HFF-Myc (cell line): ENCODE measurements at regions not wholly inside any gene's neighbourhood (a gene's known extent, or its start where the extent isn't known, plus 50 kb on each side); places are given as distances from the start of the nearest gene placed in this dataset.
"Not testable (repeated sequence)": the region's sequence is repeated elsewhere in the genome, so short reads cannot be mapped to it uniquely, and the experiment has no call there.

Source experiments
- DNase-seq: peaks from one replicate; pipeline ENCODE4 v3.0.0-alpha.2; 2011; ENCODE audit warnings: low read depth; ENCODE audit errors: extremely low read depth
- H3K4me3 ChIP-seq: replicated peaks from 2 replicates; pipeline ENCODE4 v1.5.1; 2011; ENCODE audit warnings: low read depth, mild to moderate bottlenecking, control low read depth, low read length
- CTCF ChIP-seq: IDR thresholded peaks from 2 replicates; pipeline ENCODE4 v1.5.1; 2012; ENCODE audit warnings: mild to moderate bottlenecking, low read depth, low read length, control low read depth; ENCODE audit errors: missing control alignments

GRCh38 chr12:25615119-25615518 is 62.0 kb upstream of the LMNTD1 start:
- peak; percentile 94 for DNase-seq

GRCh38 chr12:25616286-25616685 is 63.2 kb upstream of the LMNTD1 start:
- TF ChIP-seq CTCF = no peak

More at GRCh38 chr12:25615119-25615518, 62.0 kb upstream of the LMNTD1 start:
- no peak overlapping the region for H3K4me3 ChIP-seq
- TF ChIP-seq CTCF = no peak

GRCh38 chr12:25617991-25618390 is 64.9 kb upstream of the LMNTD1 start:
- DNase-seq = no peak
- TF ChIP-seq CTCF = no peak
- H3K4me3 ChIP-seq = no peak overlapping the region

More at GRCh38 chr12:25616286-25616685, 63.2 kb upstream of the LMNTD1 start:
- H3K4me3 ChIP-seq = no peak overlapping the region
- no peak for DNase-seq

GRCh38 chr12:25623816-25624215 is 70.7 kb upstream of the LMNTD1 start:
- no peak overlapping the region for H3K4me3 ChIP-seq
- TF ChIP-seq CTCF = no peak
- DNase-seq = no peak

- DNase-seq = no peak
- TF ChIP-seq CTCF = no peak
- H3K4me3 ChIP-seq = no peak overlapping the region
Observed at GRCh38 chr12:25625146-25625545, 72.1 kb upstream of the LMNTD1 start.

GRCh38 chr12:25629341-25629740 is 76.3 kb upstream of the LMNTD1 start:
- DNase-seq = no peak
- no peak for TF ChIP-seq CTCF
- H3K4me3 ChIP-seq = no peak overlapping the region

- not testable (repeated sequence) for DNase-seq
Observed at GRCh38 chr12:25630735-25631515, 77.8 kb upstream of the LMNTD1 start.

GRCh38 chr12:25633149-25633548 is 80.1 kb upstream of the LMNTD1 start:
- DNase-seq = not testable (repeated sequence)

More at GRCh38 chr12:25630735-25631515, 77.8 kb upstream of the LMNTD1 start:
- not testable (repeated sequence) for H3K4me3 ChIP-seq

More at GRCh38 chr12:25633149-25633548, 80.1 kb upstream of the LMNTD1 start:
- not testable (repeated sequence) for H3K4me3 ChIP-seq
